Activated CD4-positive, CD25-positive, alpha-beta regulatory T cell (primary cell): ENCODE measurements at regions not wholly inside any gene's neighbourhood (a gene's known extent, or its start where the extent isn't known, plus 50 kb on each side); places are given as distances from the start of the nearest gene placed in this dataset.

Experiments
- DNase-seq, 4 experiments: peaks; one replicate each; lab custom pipeline; 2025; lab: John Stamatoyannopoulos, UW

DNA sequence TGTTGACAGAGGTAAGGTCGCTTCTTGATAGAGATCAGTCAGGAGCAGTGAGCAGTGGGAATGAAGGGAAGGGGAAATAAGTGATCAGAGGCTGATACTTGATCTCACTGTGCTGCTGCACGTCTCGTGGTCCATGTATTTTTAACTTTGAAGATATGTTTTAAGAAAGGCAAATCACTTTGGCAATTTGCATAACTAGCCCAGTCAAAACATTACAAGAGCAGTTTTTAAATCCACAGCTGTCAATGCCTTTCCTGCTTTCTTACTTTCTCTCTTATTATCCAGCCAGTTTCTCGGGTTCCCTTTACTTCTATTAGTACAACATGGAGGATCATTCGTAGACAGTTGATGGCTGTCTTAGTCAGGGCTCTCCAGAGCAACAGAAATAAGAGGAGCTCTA lies 472.8 kb downstream of the TMA16 start:
- no peak for DNase-seq

DNA sequence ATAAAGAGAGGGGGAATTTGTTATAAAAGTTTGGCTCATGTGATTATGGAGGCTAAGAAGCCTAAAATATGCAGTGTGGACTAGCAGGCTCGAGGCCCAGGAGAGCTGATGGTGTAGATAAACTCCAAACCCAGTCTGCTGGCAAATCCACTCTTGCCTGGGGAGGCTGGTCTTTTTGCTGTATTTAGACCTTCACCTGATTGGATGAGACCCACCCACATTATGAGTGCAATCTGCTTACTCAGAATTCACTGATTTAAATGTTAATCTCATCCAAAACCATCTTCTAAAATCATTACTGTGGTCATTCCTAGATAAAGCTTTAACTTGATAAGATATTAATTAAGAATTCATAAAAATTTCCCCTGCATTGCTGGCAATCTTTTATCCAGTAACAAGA lies 473.2 kb downstream of the TMA16 start:
- DNase-seq, result no peak

DNA sequence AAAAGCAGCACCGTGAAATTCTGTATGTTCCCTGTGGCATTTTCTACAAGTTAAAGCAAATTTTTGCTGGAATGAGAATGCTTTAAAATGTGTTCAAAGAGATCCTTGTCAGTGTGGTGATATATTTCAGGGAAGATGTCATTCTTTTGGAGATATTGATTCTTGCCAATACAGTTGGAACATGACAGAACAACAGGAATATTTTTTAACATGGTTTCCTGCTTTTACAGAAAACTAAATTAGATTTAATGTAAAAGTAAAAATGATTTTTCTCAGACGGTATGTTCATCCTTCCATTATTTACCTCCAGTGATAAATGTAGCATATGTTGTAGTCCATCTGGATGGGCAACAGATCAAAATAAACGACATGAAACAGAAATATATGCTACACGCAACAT lies 474.8 kb downstream of the TMA16 start:
- DNase-seq, result no peak

DNA sequence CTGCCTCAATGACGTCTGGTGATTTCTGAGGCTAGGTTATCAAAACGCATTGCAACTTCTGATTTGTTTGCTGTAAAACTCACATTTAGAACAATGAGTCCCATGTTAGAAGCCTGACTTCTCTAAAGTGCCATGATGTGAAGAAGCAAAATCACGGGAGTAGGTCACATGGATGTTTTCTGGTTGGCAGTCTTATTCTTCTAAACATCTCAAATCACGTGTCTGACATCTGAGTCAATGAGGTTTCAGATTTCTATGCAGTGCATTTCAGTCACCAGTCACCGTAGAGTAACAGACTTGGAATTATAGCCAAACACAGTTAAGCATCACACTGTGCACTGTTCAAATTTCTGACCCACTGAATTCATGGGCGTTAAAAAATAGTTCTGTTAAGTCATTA lies 482.1 kb downstream of the TMA16 start:
- no peak for DNase-seq

DNA sequence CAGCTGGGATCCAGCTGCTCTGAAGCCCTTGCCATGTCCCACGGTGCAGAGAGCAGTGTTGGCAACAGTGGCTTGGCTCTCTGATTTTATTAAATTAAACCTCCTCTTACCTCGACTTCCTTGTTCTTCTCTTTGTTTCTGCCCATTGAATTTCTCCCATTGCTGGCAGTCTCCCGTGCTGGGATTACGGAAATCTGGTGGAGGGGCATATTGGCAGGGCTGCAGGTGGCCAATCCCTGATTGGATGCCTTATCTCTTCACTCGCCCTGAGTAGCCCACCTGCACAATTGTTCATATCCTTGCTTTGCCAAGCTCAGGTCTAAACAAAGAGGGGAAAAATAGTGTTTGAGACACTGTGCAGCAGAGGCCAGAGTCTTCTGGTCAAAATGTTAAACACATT lies 493.9 kb downstream of the TMA16 start:
- DNase-seq, result no peak

DNA sequence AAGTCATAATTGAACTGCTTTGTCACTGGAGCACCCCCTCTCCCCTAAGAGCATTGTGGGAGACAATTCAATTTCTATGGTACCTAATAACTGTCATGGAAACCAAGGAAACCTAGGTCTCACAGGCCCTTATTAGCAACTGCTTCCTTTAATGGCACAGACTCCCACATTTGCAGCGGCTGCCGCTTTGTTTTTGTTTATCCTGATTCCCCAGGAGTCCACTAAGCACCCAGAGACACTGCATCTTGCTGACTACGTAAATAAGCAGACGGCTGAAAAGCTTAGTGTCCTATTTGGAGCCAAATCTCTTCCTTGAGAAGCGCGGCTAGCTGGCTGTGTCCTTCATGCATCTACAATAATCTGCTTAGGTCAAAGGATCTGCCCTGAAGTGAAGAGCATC lies 494.4 kb downstream of the TMA16 start:
- no peak for DNase-seq

DNA sequence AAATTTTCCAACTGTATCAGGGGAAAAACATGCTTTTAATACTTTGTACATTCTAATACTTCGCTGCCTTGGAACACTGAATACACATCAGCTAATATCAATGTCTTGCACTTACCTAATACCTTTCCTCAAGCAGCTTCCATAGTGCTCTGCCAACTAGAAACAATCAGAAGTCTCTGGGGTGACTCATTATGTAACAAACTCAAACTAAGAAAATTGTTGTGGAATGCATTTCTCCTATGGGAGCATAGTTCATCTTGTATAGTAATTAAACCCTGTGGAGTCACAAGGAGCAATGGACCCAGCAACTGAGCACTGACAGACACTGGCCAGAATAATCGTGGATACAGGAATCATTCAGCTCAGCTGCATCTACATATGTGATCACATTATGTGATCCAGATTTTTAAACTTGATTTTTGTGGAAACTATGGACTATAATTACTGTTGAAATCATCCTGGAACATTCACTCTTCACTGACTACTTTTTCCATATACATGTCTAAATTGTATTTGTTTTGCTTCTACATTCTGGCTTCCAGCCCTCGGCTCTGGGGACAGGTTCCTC lies 496.9 kb downstream of the TMA16 start:
- no peak for DNase-seq

DNA sequence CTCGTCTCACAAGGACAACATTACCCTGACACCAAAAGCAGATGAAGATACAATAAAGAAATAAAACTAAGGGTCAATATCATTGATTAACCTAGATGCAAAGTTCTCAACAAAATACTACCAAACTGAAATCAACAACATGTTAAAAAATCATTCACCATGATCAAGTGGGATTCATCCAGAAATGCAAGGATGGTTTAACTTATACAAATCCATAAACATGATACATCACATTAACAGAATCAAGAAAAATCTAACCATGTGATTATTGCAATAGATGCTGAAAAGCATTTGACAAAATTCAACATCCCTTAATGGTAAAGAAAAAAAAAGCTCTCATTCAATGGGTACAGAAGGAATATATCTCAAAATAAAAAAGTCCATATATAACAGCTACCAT lies 514.9 kb downstream of the TMA16 start:
- no peak for DNase-seq

DNA sequence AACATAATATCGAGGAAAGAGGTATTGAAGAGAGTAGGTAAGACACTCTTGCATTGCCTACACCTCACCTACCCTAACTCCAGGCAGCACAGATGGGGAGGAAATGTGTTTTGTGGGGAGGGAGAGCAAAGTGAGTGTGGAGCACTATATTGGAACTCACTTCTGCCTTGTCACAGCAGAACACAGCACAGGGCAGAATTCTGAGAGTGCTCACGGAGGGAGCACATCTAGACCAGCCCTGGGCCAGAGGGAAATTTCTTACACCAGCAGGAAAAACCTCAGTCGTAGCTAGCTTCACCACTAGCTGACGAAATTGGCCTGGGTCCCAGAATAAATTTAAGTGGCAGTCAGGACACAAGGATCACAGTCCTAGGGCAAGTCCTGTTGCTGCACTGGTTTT lies 517.3 kb downstream of the TMA16 start:
- no peak for DNase-seq

DNA sequence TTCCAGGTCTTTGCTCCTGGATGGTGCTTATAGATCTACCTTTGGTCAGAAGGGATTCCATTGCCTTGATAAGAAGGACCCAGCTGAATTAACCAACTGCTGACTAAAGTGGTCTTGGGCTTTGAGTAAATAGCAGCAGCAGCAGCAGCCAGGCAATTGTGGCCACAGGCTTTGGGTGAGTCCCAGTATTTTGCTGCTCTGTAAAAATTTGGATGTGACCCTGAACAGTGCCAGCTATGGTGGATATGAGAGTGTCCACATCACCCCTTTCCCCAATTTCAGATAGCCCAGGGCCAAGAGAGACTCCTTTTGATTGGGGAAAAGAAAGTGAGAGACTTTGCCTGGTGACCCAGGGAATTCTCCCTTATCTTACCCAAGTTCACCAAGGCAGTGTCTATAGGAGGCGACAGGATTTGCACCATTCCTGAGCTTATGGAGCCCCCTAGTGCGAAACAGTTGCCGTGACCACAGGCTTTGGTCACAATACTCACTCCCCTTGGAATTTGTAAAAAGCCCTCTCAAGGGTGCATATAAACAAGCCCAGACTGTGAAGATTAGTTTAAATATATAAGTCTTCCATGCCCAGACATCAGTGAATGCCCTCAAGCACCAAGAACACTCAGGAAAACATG lies 518.0 kb downstream of the TMA16 start:
- DNase-seq, result no peak

DNA sequence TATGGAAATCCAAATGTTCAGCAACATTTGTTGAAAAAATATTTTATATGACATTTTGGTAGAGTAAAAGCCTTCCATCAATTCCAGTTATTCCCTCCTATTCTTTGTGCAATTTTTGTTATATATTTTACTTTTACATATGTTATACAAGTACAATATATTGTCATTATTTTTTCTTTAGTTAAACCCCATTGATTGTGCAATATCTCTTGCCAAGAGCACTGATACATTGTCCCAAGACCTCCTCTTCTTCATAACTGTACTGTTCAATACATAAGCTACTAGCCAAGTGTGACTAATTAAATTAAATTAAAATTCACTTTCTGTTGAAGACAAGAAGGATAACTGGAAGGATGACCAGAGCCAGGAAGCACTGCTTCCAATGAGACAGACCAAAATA lies 527.5 kb downstream of the TMA16 start:
- no peak for DNase-seq

DNA sequence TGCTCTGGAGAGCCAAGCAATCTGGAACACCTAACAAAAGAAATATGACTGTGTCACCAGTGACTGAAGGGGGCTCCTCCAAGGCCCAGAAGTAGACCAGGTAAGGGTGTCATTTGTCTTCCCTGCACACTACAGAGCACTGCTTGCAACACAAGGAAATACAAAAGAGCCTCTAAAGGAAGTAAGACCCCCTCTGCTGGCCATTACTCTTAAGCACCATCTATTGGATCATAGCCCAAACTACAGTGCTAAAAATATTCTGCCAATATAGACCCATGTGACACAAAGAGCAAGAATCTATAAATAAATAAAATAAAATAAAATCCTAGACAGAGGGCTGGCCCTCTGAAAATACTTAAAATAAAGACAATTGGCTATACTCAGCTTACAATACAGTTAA lies 528.7 kb downstream of the TMA16 start:
- DNase-seq, result no peak

DNA sequence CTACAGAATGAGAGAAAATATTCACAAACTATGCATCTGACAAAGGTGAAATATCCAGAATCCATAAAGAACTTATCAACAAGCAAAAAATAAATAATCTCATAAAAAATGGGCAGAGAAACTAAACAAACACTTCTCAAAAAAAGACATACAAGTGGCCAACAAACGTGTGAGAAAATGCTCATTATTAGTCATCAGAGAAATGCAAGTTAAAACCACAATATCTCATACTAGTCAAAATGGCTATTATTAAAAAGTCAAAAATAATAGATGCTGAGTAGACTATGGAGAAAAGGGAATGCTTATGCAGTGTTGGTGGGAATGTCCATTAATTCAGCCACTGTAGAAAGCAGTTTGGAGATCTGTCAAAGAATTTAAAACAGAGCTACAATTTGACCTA lies 533.3 kb downstream of the TMA16 start:
- DNase-seq, result no peak

DNA sequence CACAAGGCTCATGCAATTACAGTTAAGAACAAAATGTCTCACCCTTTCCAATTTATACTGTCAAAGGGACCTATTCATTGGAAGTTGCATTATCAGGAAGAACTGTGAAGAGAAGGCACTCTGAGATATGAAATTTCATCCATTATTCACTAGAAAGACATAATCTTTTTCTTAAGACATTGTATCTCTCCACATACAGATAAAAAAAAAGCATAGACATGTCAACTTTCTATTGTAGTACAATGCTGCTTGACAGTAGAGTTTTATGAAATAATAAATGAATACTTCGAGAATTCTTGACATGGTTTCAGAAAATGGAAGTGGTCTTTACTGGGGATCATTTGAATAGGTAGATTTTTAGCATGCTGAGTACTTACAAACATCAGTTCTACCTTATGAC lies 545.0 kb downstream of the TMA16 start:
- no peak for DNase-seq

DNA sequence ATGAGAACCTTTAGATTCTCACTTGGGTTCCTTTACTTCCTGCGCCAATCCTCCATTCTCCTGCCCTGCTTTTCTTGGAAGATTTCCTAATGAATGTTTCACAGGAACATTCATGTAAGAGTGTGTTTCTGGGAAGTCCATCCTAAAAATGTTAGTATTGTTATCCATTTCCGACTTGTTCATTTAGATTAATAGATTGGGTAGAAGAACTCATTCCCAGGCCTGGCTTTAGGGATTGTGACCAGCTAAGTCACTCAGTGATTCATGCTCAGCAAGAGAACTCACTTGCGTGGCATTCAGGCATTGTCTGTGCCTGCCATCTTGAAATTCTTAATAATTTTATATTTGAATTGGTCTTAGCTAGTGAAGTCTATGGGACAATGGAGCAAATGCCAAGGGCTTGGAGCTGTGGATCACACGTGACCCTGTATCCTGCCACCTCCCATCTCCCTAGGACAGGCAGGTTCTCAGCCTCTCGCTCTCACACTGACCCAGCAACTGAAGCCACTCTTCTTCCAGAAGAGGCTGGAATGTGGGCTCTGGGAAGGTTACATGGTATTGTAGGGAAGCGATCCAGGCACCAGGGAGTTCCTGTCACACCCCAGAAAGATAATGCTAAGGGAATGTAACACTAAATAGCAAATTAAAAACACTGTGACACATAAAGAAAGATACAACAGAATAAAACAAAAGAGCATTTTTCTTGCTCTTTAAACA lies 562.1 kb downstream of the TMA16 start:
- no peak for DNase-seq

DNA sequence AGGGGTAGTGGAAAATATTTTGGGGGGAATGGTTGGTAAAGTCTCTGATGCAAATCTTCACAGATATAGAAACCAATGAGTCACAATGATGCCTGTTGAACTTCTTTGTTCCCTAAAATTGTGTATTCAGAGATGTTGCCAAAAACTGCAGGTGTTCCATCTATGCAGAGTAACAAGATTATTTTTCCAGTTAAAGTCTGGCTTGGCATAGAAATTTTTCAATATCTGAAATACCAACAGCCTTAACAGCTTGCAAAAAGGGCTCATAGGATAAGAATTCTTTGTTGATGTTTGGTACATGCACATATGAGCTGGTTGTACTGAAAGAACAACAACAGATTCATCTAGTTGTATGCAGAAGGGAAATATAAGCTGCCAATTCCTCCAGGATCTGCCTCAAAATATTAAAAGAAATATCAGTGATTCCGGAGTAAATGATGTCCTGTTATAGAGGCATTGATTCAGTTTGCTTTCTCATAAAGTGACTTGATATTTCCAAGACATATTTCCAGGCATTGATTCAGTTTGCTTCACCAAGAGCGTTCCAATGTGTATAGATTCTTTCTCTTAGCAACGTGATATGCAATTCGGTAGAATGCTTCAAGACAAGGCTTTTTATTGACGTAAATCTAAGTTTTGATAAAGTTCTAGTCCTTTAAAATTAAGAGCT lies 564.4 kb downstream of the TMA16 start:
- DNase-seq, result no peak

DNA sequence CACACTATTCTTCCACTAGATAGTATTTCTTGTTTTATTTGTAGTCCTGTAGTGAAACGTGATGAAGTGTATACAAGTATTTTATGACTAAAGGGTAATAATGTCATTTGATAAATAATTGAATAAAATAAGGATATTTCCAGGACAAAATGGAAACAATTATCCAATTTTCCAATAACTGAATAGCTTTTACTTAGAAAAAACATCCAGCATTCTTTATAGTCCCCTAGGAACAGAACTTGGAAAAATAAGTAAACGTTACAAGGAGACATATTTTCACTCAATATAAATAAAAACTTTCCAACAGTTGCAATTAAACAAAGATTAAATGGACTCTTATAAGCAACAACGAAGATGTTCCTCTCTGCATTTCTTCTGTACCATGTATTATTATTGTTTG lies 566.0 kb downstream of the TMA16 start:
- no peak for DNase-seq

DNA sequence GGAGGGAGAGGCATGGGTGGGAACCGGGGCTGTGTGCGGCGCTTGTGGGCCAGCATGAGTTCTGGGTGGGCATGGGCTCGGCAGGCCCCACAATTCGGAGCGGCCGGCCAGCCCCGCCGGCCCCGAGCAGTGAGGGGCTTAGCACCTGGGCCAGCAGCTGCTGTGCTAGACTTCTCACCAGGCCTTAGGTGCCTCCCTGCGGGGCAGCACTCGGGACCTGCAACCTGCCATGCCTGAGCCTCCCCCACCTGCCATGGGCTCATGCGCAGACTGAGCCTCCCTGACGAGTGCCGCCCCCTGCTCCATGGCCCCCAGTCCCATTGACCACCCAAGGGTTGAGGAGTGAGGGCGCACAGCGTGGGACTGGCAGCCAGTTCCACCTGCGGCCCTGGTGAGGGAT lies 573.9 kb downstream of the TMA16 start:
- no peak for DNase-seq

DNA sequence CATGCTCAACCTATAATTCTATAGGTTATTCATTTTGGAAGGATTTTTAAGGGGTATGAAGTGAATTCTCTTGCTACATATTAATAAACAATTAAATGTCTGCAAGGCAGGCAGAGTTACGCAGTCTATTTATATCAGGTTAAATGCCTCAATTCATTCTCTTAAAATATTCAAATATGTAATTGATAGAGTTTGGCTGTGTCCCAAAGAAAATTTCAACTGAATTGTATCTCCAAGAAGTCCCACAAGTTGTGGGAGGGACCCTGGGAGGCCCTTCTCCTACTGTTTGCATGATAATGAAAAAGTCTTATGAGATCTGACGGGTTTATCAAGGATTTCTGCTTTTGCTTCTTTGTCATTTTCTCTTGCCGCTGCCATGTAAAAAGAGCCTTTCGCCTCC lies 576.1 kb downstream of the TMA16 start:
- no peak for DNase-seq

DNA sequence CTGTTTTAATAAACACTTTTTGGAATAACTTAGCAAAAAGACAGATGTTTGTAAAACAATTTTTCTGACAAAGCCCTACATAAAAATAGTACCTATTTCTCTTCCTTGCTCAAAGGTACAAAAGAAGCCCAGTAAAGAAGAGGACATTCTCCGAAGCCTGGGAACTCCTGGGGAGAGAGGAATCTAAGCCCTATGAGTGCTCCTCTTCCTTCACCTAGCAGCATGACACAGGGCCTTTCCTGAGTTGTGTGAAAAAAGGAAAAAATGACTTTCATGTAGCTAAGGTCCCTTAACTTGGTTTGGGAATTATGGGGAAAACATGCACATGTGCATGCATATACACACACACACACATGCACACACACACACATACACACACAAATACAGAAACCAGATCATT lies 586.9 kb downstream of the TMA16 start:
- DNase-seq, result no peak

DNA sequence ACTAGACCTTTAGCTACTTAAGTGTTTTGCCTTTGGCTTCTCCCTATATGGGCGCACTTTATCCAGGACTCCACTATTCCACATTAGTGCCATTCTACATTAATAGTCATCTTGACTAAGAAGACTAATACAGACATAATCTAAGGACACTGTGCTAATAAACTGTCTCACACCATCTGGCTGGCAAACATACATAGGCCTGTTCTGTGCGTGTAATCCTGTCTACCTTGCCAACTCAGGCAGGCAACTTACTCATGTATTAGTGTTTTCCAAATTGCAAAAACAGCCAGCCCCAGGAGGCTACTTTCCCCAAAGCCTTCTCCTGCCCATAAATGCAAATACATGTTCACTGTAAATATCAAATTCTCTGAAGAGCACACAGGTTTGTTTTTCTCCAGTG lies 587.3 kb downstream of the TMA16 start:
- no peak for DNase-seq

DNA sequence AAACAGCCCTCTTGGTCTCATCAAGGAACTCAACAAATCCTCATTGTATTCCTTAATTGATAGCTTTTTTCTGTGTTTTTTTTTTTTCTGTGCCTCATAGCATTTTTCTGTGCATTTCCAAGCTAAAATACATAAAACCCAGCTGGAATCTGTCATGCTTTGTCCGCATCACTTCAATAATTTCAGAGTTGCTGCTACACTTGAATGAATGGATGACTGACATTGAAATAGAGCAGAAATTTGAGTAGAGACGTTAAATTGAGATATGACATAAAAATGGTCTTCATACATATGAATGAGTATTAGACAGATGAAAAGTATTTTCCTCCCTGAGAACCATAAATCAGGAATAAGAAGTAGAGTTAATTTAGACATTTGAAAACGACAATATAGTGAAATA lies 593.2 kb downstream of the TMA16 start:
- no peak for DNase-seq
